PC-9 (cell line): ENCODE measurements at regions not wholly inside any gene's neighbourhood (a gene's known extent, or its start where the extent isn't known, plus 50 kb on each side); places are given as distances from the start of the nearest gene placed in this dataset.

Experiments
- EZH2 ChIP-seq: fragments of 200-600 bp; sonication (generic); IDR thresholded peaks from 2 replicates; pipeline ENCODE4 v1.8.0; 2017; ENCODE audit warnings: antibody characterized with exemption, low read depth
- TF ChIP-seq, protein P1 (sequence below): fragments of 200-600 bp; sonication (generic); conservative IDR thresholded peaks from 2 replicates; pipeline ENCODE4 v1.6.1; 2017; ENCODE audit warnings: mixed run types, antibody characterized with exemption, mild to moderate bottlenecking, moderate library complexity

DNA sequence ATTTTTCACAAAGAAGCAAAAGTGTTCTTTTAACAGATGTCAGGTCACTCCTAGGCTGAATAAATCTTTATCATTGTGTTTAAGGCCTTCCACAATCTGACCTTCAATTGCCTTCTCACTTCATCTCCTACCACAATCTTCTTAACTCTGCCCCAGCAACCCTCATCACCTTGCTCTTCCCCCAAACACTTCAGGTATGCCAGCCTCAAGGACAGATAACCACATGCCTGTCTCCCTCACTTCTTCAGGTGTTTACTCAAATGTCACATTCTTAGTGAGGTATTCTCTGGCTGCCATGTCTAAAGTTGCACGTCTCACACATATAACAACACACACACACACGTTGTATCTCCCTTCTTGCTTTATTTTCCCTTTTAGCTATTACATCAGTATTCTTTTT is 146.5 kb downstream of the ANKRD50 start:
- no peak for TF ChIP-seq EZH2
- TF ChIP-seq, protein P1, sequence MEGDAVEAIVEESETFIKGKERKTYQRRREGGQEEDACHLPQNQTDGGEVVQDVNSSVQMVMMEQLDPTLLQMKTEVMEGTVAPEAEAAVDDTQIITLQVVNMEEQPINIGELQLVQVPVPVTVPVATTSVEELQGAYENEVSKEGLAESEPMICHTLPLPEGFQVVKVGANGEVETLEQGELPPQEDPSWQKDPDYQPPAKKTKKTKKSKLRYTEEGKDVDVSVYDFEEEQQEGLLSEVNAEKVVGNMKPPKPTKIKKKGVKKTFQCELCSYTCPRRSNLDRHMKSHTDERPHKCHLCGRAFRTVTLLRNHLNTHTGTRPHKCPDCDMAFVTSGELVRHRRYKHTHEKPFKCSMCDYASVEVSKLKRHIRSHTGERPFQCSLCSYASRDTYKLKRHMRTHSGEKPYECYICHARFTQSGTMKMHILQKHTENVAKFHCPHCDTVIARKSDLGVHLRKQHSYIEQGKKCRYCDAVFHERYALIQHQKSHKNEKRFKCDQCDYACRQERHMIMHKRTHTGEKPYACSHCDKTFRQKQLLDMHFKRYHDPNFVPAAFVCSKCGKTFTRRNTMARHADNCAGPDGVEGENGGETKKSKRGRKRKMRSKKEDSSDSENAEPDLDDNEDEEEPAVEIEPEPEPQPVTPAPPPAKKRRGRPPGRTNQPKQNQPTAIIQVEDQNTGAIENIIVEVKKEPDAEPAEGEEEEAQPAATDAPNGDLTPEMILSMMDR: no peak
